GM18499 (cell line): ENCODE measurements at regions not wholly inside any gene's neighbourhood (a gene's known extent, or its start where the extent isn't known, plus 50 kb on each side); places are given as distances from the start of the nearest gene placed in this dataset.
"Not testable (repeated sequence)": the region's sequence is repeated elsewhere in the genome, so short reads cannot be mapped to it uniquely, and the experiment has no call there.

ENCODE experiments used
- ATAC-seq: cut with Tn5 transposase; IDR thresholded peaks from one replicate; pipeline ENCODE4 v1.9.1; 2021; ENCODE audit warnings: moderate number of reproducible peaks; ENCODE audit not compliant: insufficient read depth, unreplicated experiment

DNA sequence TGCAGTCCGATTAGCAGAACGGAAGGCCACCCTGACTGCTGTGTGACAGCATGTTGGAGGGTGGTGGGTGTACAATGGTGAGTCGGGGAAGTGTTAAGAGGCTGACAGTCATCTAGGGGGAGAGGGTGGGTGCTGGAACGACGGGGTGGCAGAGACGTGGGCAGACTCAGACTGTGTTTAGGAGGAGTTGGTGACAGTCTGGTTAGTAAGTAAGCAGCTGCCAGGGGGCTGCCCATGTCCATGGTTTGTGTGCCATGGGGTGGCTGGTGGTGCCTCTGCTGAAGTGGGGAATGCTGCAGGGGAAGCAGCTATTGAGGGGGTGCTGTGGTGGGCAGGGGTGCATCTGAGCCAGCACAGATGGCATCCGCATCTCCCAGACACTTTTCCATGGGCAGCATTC, 51.3 kb upstream of the BOD1 start:
- no peak for ATAC-seq

DNA sequence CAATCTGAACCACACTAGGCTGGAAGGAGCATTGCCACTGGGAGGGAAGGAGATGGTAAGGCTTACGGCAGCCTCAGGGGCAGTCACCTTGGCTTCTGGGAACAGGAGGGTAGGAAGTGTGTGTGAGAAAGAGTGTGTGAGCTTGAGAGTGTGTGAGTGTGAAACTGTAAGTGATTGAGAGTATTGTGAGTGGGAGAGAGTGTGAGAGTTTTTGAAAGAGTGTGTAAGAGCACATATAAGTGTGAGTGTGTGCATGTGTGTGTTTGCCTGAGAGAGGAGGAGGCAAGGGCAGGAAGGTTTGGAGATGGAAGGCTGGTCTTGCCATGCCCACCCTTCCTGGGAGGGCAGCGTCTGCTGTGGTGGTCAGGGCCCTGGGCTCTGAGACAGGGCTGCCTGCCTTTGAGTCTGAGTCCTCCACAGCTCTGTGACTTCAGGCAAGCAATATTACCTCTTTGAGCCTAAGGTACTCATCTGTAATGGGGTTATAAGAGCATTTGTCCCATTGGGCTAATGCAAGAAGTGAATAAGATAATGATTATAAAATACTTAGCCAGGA, 51.9 kb upstream of the BOD1 start:
- ATAC-seq, result no peak

DNA sequence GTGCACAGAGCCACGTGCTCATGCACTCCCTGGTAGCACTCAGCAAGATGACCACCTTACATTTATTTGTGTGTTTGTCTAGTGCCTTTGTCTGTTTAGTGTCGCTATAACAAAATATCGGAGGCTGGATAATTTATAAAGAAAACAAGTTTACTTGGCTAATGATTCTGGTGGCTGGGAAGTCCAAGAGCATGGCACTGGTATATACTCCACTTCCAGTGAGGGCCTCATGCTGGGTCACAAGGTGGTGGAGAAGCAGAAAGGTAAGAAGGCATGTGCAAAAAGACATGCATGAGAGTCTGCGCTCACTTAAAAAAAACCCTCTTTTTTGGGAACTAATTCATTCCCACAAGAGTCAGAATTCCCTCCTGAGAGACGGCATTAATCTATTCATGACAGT, 52.5 kb upstream of the BOD1 start:
- no peak for ATAC-seq

DNA sequence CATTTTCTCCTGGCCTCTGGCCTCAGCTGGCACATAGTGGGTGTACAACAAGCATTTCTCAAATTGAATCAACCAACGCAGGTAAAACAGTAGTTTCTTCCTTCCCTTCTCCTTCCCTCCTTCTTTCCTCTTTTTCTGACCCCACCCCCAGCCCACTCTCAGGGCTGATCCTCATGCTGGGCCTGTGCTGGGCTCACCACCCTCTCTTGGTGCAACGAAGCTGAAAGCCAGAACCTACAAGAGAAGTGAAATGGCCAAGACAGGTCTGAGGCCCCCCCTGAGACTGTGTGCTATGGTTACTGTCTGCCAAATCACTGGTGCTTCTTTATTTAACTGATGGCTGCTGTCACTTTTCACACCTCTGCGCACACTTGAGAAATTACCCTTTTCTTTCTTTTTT, 53.0 kb upstream of the BOD1 start:
- no peak for ATAC-seq

DNA sequence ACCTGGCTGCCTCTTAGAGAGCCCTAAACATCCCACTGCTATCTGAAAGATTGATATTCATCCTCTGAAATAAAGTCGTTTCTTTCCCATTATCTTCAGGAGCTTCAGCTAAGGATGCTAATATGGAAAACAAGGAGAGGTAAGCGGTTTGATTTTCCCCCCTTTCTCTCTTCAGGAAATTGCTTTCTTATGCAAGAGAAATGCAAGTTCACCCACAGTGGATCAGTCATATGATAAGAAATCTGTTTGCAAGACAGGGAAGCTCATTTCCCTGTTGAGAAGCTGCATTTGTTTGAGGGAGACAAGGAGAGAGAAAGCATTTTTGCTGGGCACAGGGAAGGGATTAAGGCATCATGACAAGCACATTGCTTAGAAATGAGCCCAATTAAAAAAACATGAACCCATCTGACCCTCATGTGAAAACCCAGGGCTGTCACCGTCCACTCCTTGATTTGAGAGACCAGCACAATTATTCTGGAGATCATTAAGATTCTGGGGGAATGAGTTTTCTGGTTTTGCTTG, 53.7 kb upstream of the BOD1 start:
- ATAC-seq, result no peak

DNA sequence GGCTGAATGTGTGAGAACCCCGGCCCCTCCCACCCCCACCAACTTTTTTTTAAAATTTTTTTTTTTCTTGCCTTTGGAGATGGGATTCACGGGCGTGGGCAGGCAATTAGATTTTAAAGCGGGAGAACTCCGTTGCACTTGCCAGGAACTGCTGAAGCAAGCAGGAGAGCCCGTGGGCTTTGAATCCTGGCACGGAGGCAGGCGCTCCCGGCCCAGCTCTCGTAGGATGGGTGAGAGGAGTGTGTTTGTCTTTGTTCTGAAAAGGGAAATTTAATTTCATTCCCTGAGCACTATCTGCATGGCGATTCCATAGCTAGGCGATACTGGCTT, 54.3 kb upstream of the BOD1 start:
- no peak for ATAC-seq

DNA sequence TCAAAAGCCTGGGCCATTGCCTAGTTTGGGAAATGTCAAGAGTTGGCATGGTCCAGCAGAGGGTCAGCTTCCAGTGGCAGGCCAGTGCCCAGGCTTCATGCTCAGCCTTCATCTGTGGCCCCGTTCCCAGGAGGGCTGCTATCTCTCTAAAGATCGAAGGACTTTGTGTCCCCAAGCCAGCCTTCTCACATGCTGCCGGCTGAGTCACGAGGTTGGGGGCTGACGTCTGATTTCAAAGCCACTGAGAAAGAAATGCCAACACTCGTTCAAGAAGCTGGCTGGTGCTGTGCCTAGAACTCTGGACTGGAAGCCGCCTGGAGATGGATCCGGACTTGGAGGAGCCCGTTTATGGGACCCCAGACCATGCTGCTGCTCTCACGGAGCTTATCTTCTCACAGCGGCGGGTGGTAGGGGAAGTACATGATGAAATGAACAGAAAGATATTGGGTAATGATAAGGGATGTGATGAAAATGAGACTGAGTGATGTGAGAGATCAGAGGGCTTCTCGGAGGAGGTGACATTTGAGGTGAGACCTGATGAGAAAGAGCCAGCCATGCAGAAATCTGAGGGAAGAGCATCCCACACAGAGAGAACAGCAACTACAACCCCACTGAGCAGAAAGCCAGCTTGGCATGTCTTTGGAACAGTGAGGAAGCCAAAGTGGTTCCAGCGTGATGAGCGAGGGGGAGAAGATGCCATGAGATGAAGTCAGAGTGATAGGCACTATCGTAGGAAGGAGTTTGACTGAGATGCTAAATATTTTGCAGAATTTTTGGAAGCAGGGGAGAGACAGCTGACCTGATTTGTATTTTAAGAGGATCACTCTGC, 54.9 kb upstream of the BOD1 start:
- no peak for ATAC-seq

DNA sequence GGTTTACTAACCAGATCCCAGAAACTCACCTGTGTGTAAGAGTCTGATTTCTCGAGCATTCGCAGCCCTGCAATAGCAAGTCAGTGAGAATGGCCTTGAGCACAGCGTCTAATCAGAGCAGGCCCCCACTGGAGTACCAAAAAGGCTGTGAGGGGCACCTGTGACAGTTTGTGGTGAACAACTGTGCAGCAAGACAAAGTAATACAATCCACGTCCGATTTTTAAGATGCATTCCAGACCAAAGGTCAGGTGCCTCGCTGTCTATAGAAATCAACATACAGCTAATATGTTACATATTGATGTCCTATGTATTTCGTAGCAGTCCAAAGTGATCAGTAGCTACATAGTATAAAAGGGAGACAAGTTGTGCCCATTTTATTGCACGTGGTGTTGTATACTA, 55.7 kb upstream of the BOD1 start:
- no peak for ATAC-seq

DNA sequence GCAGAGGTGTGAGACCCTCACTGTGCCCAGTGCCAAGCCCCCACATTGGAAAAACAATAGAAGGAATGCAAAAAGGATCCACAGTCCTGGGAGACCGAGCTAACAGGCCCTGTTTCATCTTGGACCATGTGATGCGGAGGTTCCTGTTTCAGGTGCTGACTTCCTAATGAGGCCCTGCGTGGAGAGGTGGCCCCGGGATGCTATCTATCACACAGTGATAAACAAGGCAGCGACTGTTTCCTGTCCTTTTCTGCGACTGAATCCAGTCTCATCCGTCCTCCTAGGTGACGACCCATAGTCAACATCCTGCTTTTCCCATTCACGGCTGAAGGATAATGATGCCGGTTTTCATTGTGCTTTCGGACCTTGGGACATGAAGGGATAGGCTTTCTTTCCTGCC, 56.4 kb upstream of the BOD1 start:
- ATAC-seq, result no peak

DNA sequence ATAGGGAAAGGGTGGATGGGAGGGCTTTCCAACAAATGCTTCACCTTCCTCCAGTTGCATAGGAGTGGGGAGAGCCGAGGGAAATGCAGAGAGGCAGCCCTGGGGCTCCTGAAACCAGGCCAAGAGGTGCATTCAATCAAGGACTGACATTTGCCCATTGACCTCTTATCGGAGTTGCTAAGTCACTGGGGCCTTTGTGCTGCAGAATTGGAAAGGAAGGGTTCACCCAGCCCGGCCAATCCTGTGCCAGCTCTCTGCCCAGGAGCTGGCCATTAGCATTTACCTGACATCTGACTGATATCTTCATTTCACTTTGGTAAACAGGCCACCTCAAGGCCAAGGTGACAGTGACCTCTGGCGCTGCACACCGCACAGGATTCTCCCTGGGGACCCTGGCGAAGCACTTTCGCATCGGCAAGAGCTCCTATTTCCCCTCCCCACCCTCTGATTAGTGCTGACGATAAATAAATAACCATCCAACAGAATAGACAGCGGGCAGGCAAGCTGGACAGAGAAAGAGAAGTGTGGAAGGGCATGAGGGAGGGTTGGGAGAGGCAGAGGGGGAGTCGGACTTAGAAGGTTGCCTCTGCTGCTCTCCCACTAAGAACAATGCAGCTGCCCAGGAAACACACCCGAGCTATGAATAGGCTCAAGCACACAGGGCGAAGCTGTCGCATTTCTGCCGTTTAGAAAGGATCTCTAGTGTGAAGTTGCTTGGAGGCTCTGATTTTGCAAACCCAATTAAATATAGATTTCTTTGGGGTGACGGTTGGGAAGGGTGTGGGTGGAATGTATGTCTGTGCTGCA, 57.0 kb upstream of the BOD1 start:
- no peak for ATAC-seq

DNA sequence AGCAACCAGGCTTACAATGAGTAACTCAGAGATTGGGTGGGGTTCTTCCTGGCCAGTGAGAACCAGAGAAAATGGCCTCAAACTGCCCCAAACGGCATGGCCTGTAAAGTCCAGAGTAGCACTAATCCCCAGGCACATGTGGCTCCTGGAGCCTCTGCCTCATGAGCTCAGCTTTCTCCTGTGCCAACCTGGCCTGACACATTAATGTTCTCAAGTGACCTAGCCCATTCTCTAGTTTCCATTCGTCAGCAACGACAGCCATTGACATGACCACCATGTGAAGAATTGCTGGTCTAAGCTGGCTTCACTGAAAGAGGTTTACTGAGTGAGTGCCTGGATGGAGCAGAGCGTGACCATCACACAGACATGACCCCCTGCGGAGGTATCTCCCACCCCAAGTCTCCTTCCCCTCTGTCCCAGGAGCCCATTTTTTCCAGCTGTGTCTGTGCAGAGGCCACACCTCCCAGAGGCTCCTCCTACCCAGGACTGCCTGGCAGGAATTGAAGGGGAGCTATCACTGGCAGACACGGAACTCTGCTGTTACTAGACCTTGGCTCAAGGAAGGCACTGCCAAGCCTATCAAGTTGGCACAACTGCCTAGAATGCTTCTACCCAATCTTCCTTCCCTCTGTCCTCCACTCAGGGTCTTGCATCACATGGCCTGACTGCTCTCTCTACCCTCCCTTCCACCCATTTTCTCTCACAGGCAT, 59.0 kb upstream of the BOD1 start:
- no peak for ATAC-seq

DNA sequence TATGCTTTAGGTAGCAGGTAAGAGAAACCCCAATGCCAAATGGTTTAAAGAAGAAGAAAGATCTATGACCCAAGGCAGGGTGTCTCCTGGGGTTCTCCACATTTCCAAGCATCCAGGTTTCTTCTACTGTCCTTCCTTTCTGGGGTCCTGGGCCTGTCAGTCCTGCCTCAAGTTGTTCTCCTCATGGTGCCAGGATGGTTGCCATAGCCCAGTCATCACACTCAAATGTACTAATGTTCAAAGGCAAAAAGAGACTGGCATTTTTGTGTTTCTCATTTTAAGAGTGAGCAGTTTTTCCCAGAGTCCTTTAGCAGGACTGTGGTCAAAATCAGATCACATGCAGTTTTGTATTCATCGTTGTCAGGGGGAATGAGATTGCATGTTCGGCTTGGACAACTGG, 59.9 kb upstream of the BOD1 start:
- no peak for ATAC-seq

DNA sequence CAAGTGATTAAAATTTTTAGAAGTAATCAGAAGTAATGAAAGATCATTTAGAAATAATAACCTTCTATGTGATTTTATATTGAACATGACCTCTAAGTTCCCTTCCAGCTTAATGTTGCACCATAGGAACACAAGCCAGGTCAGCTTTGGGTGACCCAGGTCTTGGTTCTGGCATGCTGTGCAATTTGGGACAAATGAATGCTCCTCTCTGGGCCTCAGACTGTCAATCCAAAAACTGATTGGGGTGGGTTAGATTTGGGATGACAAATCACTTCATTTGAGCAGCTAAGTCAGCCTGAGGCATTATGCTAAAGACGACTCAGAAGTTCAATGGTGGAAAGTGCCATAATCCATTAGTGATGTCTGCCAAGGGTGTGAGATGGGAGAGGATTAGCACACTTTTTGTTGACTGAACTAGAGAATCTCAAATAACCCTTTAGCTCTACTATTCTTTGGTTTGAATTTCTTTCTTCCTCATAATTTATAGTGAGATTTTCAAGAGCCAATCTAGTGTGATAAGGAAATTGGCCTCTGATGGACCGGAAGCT, 60.7 kb upstream of the BOD1 start:
- ATAC-seq, result no peak

DNA sequence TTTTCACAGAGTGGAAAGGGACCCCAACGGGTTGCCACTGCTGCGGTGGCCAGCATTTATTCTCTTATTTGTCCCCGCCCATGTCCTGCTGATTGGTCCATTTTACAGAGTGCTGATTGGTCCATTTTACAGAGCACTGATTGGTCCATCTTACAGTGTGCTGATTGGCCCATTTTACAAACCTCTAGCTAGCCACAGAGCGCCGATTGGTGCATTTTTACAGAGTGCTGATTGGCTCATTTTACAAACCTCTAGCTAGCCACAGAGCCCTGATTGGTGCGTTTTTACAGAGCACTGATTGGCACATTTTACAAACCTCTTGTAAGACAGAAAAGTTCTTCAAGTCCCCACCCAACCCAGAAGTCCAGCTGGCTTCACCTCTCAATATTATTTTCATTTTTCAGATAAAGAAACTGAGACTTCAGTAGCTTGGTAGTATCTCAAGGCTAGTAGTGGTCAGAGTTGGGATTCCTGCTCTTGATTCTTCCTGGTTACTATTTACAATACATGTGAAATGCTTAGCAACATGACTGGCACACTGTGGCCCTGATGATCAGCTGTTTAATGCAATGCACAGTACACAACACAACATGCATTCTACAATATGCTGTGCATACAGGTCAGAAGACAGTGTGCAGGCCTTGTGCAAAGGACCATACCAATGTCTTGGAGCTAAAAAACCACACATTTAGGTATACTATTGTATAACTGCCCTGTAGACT, 63.6 kb upstream of the BOD1 start:
- no peak for ATAC-seq

DNA sequence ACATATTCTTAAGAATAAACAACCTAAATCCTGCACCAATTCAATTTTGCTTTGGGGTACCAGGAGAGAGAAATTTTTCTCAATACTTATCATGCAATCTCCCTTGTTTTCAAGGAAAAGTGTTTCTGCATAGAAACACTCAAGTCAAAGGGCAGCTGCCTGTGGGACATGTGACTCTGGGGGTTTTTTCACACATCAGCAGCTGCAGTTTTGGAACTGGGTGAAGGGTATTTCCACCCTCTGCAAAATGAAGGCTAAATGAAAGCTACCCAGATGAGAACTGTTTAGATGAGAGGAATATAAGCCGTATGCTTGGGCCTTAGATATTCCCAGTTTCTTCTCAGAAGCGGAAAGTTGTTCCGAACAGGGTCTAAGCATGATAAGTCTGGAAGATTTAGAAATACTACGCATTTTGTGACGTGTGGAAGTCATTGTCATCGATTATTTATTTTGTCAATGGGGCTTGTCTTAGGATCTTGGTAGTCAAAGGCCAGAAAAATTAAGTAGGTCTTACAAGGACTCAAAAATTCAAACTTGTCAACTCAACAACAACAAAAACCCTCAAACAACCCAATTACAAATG, 64.3 kb upstream of the BOD1 start:
- ATAC-seq, result no peak

DNA sequence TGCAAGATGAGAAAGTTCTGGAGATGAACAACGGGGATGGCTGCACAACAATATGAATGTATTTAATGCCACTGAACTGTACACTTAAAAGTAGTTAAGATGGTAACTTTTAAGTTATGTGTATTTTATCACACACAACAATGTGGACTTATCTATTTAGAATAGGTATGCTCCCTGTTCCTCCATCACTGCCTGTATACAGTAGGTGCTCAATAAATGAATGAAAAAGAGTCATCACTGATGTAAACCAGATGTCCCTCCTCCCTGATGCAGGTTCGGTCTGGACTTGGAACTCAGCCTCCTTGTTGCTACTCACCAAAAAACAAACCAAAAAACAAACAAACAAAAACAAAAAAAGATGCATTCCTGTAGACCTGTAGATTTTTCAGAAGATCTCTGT, 65.9 kb upstream of the BOD1 start:
- ATAC-seq, result no peak

DNA sequence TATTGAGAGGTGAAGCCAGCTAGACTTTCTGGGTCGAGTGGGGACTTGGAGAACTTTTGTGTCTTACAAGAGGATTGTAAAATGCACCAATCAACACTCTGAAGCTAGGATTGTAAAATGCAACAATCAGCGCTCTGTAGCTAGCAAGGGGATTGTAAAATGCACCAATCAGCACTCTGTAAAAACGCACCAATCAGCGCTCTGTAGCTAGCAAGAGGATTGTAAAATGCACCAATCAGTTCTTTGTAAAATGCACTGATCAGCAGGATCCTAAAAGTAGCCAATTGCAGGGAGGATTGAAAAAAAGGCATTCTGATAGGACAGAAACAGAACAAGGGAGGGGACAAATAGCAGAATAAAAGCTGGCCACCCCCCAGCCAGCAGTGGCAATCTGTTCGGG, 68.1 kb upstream of the BOD1 start:
- not testable (repeated sequence) for ATAC-seq

DNA sequence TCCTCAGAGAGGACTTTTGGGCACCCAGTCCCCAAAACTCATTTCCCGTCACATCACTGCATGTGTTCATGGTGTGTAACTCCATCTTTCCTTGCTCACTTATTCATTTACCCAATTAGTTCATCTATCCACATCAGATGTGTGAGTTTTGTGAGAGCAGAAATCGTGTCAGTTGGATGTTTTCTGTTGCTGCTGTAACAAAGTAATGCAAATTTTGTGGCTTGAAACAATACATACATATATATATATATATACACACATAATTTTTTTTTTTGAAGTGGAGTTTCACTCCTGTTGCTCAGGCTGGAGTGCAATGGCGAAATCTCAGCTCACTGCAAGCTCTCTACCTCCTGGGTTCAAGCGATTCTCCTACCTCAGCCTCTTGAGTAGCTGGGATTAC, 70.5 kb upstream of the BOD1 start:
- ATAC-seq, result no peak

DNA sequence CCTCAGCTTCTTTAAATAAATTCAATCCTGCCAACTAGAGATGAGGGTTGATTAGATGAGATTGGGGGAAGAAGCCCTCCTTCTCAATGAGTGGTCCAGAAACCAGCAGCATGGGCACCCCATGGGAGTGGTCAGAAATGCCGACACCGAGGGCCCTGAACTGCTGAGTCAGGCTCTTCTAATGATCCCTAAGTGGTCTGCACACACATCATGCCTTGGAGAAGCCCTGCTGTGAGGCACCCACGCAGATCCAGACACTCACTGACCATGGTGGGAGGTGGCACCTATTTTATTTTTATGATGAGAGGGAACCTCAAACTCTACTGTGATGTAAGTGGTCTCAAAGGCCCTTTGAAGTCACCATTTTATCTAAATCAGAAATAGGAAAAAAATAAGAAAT, 72.3 kb upstream of the BOD1 start:
- ATAC-seq, result no peak
